ENCODE measurements at regions not wholly inside any gene's neighbourhood (a gene's known extent, or its start where the extent isn't known, plus 50 kb on each side); places are given as distances from the start of the nearest gene placed in this dataset.
"Not testable (repeated sequence)": the region's sequence is repeated elsewhere in the genome, so short reads cannot be mapped to it uniquely, and the experiment has no call there.

GRCh38 chr17:68097161-68097805 lies 61.7 kb downstream of the KPNA2 start:
- DNase-seq, result no peak

GRCh38 chr17:68099341-68099753 lies 63.8 kb downstream of the KPNA2 start:
- DNase-seq, result not testable (repeated sequence)

GRCh38 chr17:68100000-68100641 lies 64.6 kb downstream of the KPNA2 start:
- no peak for DNase-seq

GRCh38 chr17:68101075-68101986 lies 65.8 kb downstream of the KPNA2 start:
- peak; percentile 84 for DNase-seq

- no peak for DNase-seq
Observed at GRCh38 chr17:68101987-68102314, 66.4 kb downstream of the KPNA2 start.

GRCh38 chr17:68102318-68102758 lies 66.8 kb downstream of the KPNA2 start:
- no peak for DNase-seq

GRCh38 chr17:68103148-68103547 lies 67.6 kb downstream of the KPNA2 start:
- no peak for DNase-seq

- DNase-seq, result no peak
Observed at GRCh38 chr17:68106085-68106484, 70.5 kb downstream of the KPNA2 start.

- no peak for DNase-seq
Observed at GRCh38 chr17:68107373-68107772, 71.8 kb downstream of the KPNA2 start.

GRCh38 chr17:68108313-68109000 lies 72.9 kb downstream of the KPNA2 start:
- DNase-seq, result no peak

GRCh38 chr17:68109404-68109803 lies 73.9 kb downstream of the KPNA2 start:
- not testable (repeated sequence) for DNase-seq

GRCh38 chr17:68116211-68116610 lies 80.7 kb downstream of the KPNA2 start:
- DNase-seq, result not testable (repeated sequence)

- no peak for DNase-seq
Observed at GRCh38 chr17:68122587-68122986, 87.1 kb downstream of the KPNA2 start.

GRCh38 chr17:68125111-68125870 lies 89.8 kb downstream of the KPNA2 start:
- no peak for DNase-seq

GRCh38 chr17:68127914-68128313 lies 92.4 kb downstream of the KPNA2 start:
- no peak for DNase-seq

GRCh38 chr17:68131456-68131855 lies 95.9 kb downstream of the KPNA2 start:
- no peak for DNase-seq

- no peak for DNase-seq
Observed at GRCh38 chr17:68133346-68134045, 98.0 kb downstream of the KPNA2 start.

GRCh38 chr17:68134046-68134637 lies 98.6 kb downstream of the KPNA2 start:
- no peak for DNase-seq

GRCh38 chr17:68134731-68135130 lies 99.2 kb downstream of the KPNA2 start:
- DNase-seq, result no peak

- DNase-seq, result no peak
Observed at GRCh38 chr17:68135141-68135887, 99.8 kb downstream of the KPNA2 start.
